CD4-positive, CD25-positive, alpha-beta regulatory T cell (primary cell): ENCODE measurements at regions not wholly inside any gene's neighbourhood (a gene's known extent, or its start where the extent isn't known, plus 50 kb on each side); places are given as distances from the start of the nearest gene placed in this dataset.

Experiments used
- ATAC-seq, 2 donors: fragments of 150-1000 bp; cut with Tn5 transposase; one replicate each; pipeline ENCODE4 v1.10.0; 2021; ENCODE audit warnings: low read depth in 2 of 2, moderate number of reproducible peaks in 2 of 2, moderate library complexity in 1 of 2
- DNase-seq, 3 donors: peaks; one replicate each; pipeline versions ENCODE4 v3.0.0 to v3.0.0-alpha.2; 2012 to 2022; ENCODE audit warnings: mixed read lengths in 1 of 3
- H3K27ac ChIP-seq: one replicate; pipeline ENCODE4 v1.7.0; 2013; ENCODE audit warnings: mild to moderate bottlenecking, low read length; ENCODE audit not compliant: insufficient read depth, poor library complexity, severe bottlenecking
- H3K27me3 ChIP-seq: one replicate; pipeline ENCODE4 v1.7.0; 2013; ENCODE audit warnings: low read length; ENCODE audit not compliant: control insufficient read depth, insufficient read depth
- H3K36me3 ChIP-seq: one replicate; pipeline ENCODE4 v1.7.0; 2013; ENCODE audit warnings: mild to moderate bottlenecking, low read length, moderate library complexity; ENCODE audit not compliant: control insufficient read depth, insufficient read depth
- H3K4me1 ChIP-seq: 2 replicates; pipeline ENCODE4 v1.7.0; 2013; ENCODE audit warnings: mild to moderate bottlenecking, low read length; ENCODE audit not compliant: insufficient read depth, control insufficient read depth, poor library complexity, severe bottlenecking
- H3K4me3 ChIP-seq: one replicate; pipeline ENCODE4 v1.7.0; 2013; ENCODE audit warnings: low read depth, mild to moderate bottlenecking, low read length, moderate library complexity
- H3K9me3 ChIP-seq, 2 experiments: 1 replicate in 1 of 2; 2 replicates in 1 of 2; pipeline ENCODE4 v1.7.0; 2013; ENCODE audit warnings: low read length in 2 of 2, mild to moderate bottlenecking in 1 of 2, moderate library complexity in 1 of 2; ENCODE audit not compliant: control insufficient read depth in 2 of 2
- H3K27ac Mint-ChIP-seq, 3 donors: one replicate each; pipeline ENCODE4 v1.8.0; 2020 to 2022; ENCODE audit warnings: mild to moderate bottlenecking in 3 of 3, mixed read lengths in 3 of 3, moderate library complexity in 2 of 3
- H3K27me3 Mint-ChIP-seq: one replicate; pipeline ENCODE4 v1.8.0; 2022; ENCODE audit warnings: mild to moderate bottlenecking, mixed read lengths
- H3K36me3 Mint-ChIP-seq: one replicate; pipeline ENCODE4 v1.8.0; 2020; ENCODE audit warnings: mixed read lengths
- H3K4me1 Mint-ChIP-seq, 4 donors: one replicate each; pipeline ENCODE4 v1.8.0; 2020 to 2022; ENCODE audit warnings: mixed read lengths in 4 of 4, mild to moderate bottlenecking in 1 of 4
- H3K4me3 Mint-ChIP-seq, 4 donors: one replicate each; pipeline ENCODE4 v1.8.0; 2020 to 2022; ENCODE audit warnings: mild to moderate bottlenecking in 4 of 4, mixed read lengths in 4 of 4, moderate library complexity in 3 of 4
- H3K9me3 Mint-ChIP-seq, 7 donors: one replicate each; pipeline ENCODE4 v1.8.0; 2020 to 2022; ENCODE audit warnings: mixed read lengths in 7 of 7, mild to moderate bottlenecking in 3 of 7, moderate library complexity in 2 of 7

- Histone ChIP-seq H3K4me3 (no peak overlapping the region), H3K9me3 (no peaks in the 10 kb centered on the region), H3K27me3 (no peaks in the 10 kb centered on the region), H3K36me3 (no peaks in the 10 kb centered on the region), H3K4me1 (no peaks in the 10 kb centered on the region), H3K27ac (no peak overlapping the region)
- Mint-ChIP-seq H3K4me1 (peaks cover 0 to 6% (median 3%) of the 10 kb centered on the region in 4 donors), H3K36me3 (no peaks in the 10 kb centered on the region), H3K9me3 (peaks cover 0 to 2% (median 0%) of the 10 kb centered on the region in 7 donors), H3K27ac (no peak overlapping the region), H3K27me3 (peaks cover 60% of the 10 kb centered on the region), H3K4me3 (no peak overlapping the region)
- DNase-seq = no peak
- no peak for ATAC-seq
Observed at GRCh38 chr1:22344851-22345560, 106.6 kb upstream of the ZBTB40 start.

DNA sequence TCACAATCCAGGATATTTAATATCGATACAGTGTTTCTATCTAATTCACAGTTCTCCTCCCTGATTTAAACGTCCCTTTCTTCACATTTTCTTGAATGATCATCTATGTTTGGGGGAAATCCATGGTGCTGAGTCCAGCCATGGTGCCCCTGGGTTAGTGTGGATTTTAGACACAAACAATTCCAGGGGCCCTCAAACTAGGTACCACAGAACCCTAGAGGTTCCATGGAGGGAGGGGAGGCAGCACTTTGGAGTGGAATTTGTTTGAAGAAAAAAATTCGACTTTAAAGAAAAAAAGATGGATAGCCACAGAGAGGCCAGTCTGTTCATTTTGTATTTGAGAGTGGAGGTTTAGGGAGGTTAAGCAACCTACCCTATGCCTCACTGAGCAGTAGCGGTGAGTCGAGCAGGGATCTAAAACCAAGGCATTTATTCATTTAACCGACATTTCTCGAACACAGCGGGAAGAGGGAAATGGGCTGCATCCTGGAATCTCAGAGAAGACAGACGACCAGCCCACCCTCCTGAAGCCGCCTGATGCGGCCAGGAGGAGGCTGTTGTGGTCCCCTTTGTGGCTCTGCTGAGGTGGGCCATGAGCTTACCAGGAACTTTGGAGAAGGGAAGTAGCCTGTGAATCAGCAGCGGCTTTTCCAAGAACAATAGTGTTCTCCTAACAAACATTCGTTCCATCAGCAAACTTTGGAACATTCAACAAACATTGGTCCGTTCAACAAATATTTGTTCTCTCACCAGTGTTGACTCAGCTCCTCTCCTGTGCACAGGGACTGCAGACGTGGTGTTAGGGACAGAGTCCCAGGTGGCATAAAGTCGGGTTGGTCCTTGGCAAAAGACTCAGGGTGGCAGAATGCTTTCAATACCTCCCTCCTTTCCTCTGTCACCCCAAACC is 103.5 kb upstream of the ZBTB40 start:
- peaks cover 66% of the 10 kb centered on the region for H3K27me3 Mint-ChIP-seq
- no peaks in the 10 kb centered on the region for H3K9me3 ChIP-seq
- ATAC-seq (no peak), DNase-seq (no peak)
- H3K27me3 ChIP-seq = peaks cover 10% of the 10 kb centered on the region
- H3K4me3 ChIP-seq = no peak overlapping the region
- no peak overlapping the region for H3K4me3 Mint-ChIP-seq
- no peak overlapping the region for H3K27ac Mint-ChIP-seq
- no peak overlapping the region for H3K27ac ChIP-seq
- H3K36me3 ChIP-seq = no peaks in the 10 kb centered on the region
- no peaks in the 10 kb centered on the region for H3K36me3 Mint-ChIP-seq
- H3K4me1 Mint-ChIP-seq = peaks cover 0 to 12% (median 3%) of the 10 kb centered on the region in 4 donors
- peaks cover 0 to 4% (median 0%) of the 10 kb centered on the region in 7 donors for H3K9me3 Mint-ChIP-seq
- no peaks in the 10 kb centered on the region for H3K4me1 ChIP-seq

GRCh38 chr1:22349362-22350043 is 102.1 kb upstream of the ZBTB40 start:
- H3K36me3 ChIP-seq = no peaks in the 10 kb centered on the region
- Mint-ChIP-seq H3K4me1 (peaks cover 0 to 12% (median 3%) of the 10 kb centered on the region in 4 donors), H3K36me3 (no peaks in the 10 kb centered on the region), H3K4me3 (no peak overlapping the region), H3K27me3 (peaks cover 56% of the 10 kb centered on the region), H3K27ac (no peak overlapping the region), H3K9me3 (peaks cover 0 to 2% (median 0%) of the 10 kb centered on the region in 7 donors)
- no peak overlapping the region for H3K27ac ChIP-seq
- DNase-seq (no peak), ATAC-seq (no peak)
- H3K27me3 ChIP-seq = peaks cover 10% of the 10 kb centered on the region
- H3K4me3 ChIP-seq = no peak overlapping the region
- H3K4me1 ChIP-seq = no peaks in the 10 kb centered on the region
- H3K9me3 ChIP-seq = no peaks in the 10 kb centered on the region

DNA sequence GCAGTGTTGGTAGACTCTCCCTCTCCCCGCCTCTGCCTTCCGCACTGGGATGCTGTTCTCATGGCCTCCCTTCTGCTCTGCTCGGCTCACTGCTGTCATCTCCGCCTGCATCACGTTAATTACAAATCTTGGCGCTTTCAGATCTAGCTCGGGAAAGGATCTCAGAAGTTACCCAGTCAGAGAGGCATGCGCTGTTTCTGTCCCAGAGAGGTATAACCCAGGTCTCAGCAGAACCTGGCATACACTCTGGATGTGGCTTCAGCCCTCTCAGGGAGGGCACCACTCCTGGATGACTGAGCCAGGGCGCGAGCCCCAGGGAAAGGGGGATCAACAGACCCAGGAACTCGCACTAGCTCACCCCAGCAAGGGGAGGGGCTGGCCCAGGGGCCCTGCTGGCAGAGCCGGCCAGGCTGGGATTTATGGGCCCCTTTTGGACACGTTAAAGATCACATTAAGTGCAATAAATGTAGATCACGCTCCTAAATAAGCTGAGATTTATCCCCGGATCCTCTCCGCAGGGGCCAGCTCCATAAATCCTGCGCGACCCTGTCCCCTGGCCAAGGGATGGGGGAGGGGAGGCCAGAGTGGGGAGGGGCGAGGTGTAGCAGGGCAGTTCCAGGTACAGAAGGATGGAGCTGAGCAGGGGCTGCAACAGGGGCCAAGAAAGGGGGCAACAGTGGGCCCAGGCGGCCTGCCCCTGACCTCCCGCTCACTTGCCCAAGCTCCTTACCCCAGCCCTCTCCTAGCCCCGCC is 101.3 kb upstream of the ZBTB40 start:
- Histone ChIP-seq H3K4me1 (no peaks in the 10 kb centered on the region), H3K4me3 (no peak overlapping the region), H3K27ac (no peak overlapping the region), H3K27me3 (peaks cover 10% of the 10 kb centered on the region), H3K36me3 (no peaks in the 10 kb centered on the region), H3K9me3 (no peaks in the 10 kb centered on the region)
- H3K27ac Mint-ChIP-seq = no peak overlapping the region
- H3K4me1 Mint-ChIP-seq = peaks cover 0 to 12% (median 3%) of the 10 kb centered on the region in 4 donors
- H3K4me3 Mint-ChIP-seq = no peak overlapping the region
- peaks cover 0 to 2% (median 0%) of the 10 kb centered on the region in 7 donors for H3K9me3 Mint-ChIP-seq
- no peaks in the 10 kb centered on the region for H3K36me3 Mint-ChIP-seq
- no peak for ATAC-seq
- DNase-seq = no peak
- H3K27me3 Mint-ChIP-seq = peaks cover 49% of the 10 kb centered on the region

DNA sequence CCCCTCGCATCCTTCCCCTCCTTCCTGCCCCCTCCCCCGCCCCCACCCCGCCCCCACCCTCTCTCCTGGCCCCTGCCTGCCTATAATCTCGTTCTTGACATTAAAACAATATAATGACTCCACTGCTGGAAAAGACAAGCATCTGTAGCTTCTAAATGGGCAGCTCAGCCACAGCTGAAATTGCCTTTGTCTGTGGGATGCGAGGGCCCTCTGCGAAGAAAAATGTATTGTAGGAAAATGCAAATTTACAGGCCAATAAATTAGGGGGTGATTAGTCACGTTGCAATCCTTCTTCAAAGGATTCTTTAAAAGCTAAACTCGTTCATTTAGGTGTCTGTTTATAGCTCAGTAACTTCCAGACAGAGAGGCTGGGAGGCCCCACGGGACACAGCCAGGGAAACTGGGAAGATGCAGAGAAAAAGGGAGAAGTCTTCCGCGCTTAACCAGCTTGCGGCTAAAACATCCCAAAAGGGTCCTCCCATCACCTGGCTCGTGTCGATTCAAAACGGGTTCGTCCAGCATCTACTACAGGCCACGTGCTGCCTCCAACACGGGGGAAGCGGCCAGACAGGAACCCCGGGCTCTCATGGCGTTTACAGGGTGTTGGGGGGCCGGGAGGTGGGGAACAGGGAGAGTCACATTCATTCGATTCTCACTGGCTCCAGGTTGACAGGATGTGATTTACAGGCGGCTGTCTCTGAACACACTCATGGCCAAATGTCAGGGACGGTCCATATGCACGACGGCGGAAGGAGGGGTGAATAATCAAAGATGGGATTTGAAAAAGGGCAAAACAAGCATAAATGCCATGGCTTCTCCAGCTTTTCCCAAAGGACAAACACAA is 100.5 kb upstream of the ZBTB40 start:
- DNase-seq (no peak), ATAC-seq (no peak)
- no peak overlapping the region for H3K4me3 Mint-ChIP-seq
- no peak overlapping the region for H3K4me3 ChIP-seq
- peaks cover 48% of the 10 kb centered on the region for H3K27me3 Mint-ChIP-seq
- H3K27ac ChIP-seq = no peak overlapping the region
- no peak overlapping the region for H3K27ac Mint-ChIP-seq
- peaks cover 0 to 12% (median 3%) of the 10 kb centered on the region in 4 donors for H3K4me1 Mint-ChIP-seq
- peaks cover 10% of the 10 kb centered on the region for H3K27me3 ChIP-seq
- H3K9me3 Mint-ChIP-seq = peaks cover 0 to 2% (median 0%) of the 10 kb centered on the region in 7 donors
- no peaks in the 10 kb centered on the region for H3K36me3 ChIP-seq
- H3K9me3 ChIP-seq = no peaks in the 10 kb centered on the region
- H3K4me1 ChIP-seq = no peaks in the 10 kb centered on the region
- no peaks in the 10 kb centered on the region for H3K36me3 Mint-ChIP-seq

DNA sequence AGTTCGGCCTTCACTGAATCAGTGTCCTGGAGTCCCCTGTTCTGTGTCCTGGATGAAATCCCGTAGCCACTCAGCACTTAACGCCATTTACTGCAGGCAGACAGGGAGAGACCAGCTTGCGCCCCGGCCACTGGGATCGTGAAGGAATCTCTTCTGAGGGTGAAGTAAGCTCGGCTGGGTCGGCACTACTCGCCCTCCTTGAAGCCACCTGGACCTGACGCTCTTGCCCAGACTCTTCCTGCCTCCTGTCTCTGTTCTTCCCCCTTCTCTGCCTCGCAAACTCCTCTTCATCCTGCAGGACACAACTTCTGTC is 99.9 kb upstream of the ZBTB40 start:
- no peak overlapping the region for H3K4me3 ChIP-seq
- DNase-seq = no peak
- peaks cover 0 to 2% (median 0%) of the 10 kb centered on the region in 7 donors for H3K9me3 Mint-ChIP-seq
- H3K27ac ChIP-seq = no peak overlapping the region
- ATAC-seq = no peak
- H3K4me3 Mint-ChIP-seq = no peak overlapping the region
- H3K4me1 ChIP-seq = no peaks in the 10 kb centered on the region
- no peaks in the 10 kb centered on the region for H3K9me3 ChIP-seq
- H3K27ac Mint-ChIP-seq = no peak overlapping the region
- H3K27me3 Mint-ChIP-seq = peaks cover 47% of the 10 kb centered on the region
- peaks cover 0 to 12% (median 3%) of the 10 kb centered on the region in 4 donors for H3K4me1 Mint-ChIP-seq
- H3K36me3 Mint-ChIP-seq = no peaks in the 10 kb centered on the region
- H3K36me3 ChIP-seq = no peaks in the 10 kb centered on the region
- peaks cover 14% of the 10 kb centered on the region for H3K27me3 ChIP-seq
